B cell (primary cell): ENCODE measurements at regions not wholly inside any gene's neighbourhood (a gene's known extent, or its start where the extent isn't known, plus 50 kb on each side); places are given as distances from the start of the nearest gene placed in this dataset.

ENCODE experiments used
- ATAC-seq: fragments of 200-7000 bp; cut with Tn5 transposase; one replicate; pipeline ENCODE4 v1.10.0; 2021; ENCODE audit warnings: low read depth, mild to moderate bottlenecking, moderate number of reproducible peaks, moderate library complexity
- CTCF ChIA-PET: fragments of 350-600 bp; sonication (Branson Sonifier 250); formaldehyde crosslinking; loops from one replicate; lab custom pipeline; 2021; ENCODE audit warnings: antibody characterized with exemption, inconsistent platforms; lab: Charles Lee
- POLR2A ChIA-PET: fragments of 350-600 bp; sonication (Branson Sonifier 250); formaldehyde crosslinking; loops from one replicate; lab custom pipeline; 2021; ENCODE audit warnings: antibody characterized with exemption; lab: Charles Lee
- DNase-seq: peaks from one replicate; pipeline ENCODE4 v3.0.0; 2013
- H2AFZ ChIP-seq: 2 replicates; pipeline ENCODE4 v1.6.1; 2012; ENCODE audit warnings: mild to moderate bottlenecking, low read depth, low read length; ENCODE audit not compliant: insufficient read depth, poor library complexity, severe bottlenecking
- H3K27ac ChIP-seq, 2 donors: 1 replicate in 1 of 2; 2 replicates in 1 of 2; pipeline ENCODE4 v1.5.1; 2012 to 2013; ENCODE audit warnings: low read length in 2 of 2, mild to moderate bottlenecking in 2 of 2, moderate library complexity in 1 of 2
- H3K27me3 ChIP-seq, 4 experiments: fragments of 200-600 bp in 1 of 4; sonication (generic) in 1 of 4; replicated peaks in 1 of 4; 1 replicate in 2 of 4; 2 replicates in 2 of 4; pipeline versions ENCODE4 v1.6.1 to v1.7.0; 2013 to 2016; ENCODE audit warnings: low read length in 3 of 4, mild to moderate bottlenecking in 2 of 4, mixed read lengths in 1 of 4, moderate library complexity in 1 of 4; ENCODE audit not compliant: insufficient read depth in 4 of 4, control insufficient read depth in 3 of 4; ENCODE audit errors: control extremely low read depth in 1 of 4
- H3K36me3 ChIP-seq, 2 experiments: replicated peaks in 1 of 2; 1 replicate in 1 of 2; 2 replicates in 1 of 2; pipeline versions ENCODE4 v1.6.1 to v1.7.1; 2013; ENCODE audit warnings: low read length in 1 of 2; ENCODE audit not compliant: insufficient read depth in 2 of 2, control insufficient read depth in 1 of 2; ENCODE audit errors: control extremely low read depth in 1 of 2, extremely low read depth in 1 of 2
- H3K4me1 ChIP-seq, 2 donors: fragments of 200-600 bp in 1 of 2; sonication (generic) in 1 of 2; 1 replicate in 1 of 2; 2 replicates in 1 of 2; pipeline versions ENCODE4 v1.5.1 to v1.6.1; 2013 to 2017; ENCODE audit warnings: low read length in 2 of 2; ENCODE audit not compliant: control insufficient read depth in 2 of 2, insufficient read depth in 2 of 2
- H3K4me2 ChIP-seq: replicated peaks from 2 replicates; pipeline ENCODE3; 2012; ENCODE audit warnings: mild to moderate bottlenecking, low read depth, low read length; ENCODE audit not compliant: poor library complexity, severe bottlenecking
- H3K4me3 ChIP-seq, 5 experiments: fragments of 200-600 bp in 1 of 5; sonication (generic) in 1 of 5; 1 replicate in 3 of 5; 2 replicates in 2 of 5; pipeline versions ENCODE4 v1.5.1 to v1.7.0; 2011 to 2016; ENCODE audit warnings: low read length in 4 of 5, mild to moderate bottlenecking in 4 of 5, low read depth in 2 of 5, control low read depth in 1 of 5, moderate library complexity in 1 of 5; ENCODE audit not compliant: insufficient read depth in 1 of 5; ENCODE audit errors: control extremely low read depth in 1 of 5, extremely low read depth in 1 of 5
- H3K79me2 ChIP-seq: fragments of 200-600 bp; sonication (generic); one replicate; pipeline ENCODE4 v1.6.0; 2016; ENCODE audit warnings: low read length; ENCODE audit not compliant: control insufficient read depth, insufficient read depth
- H3K9ac ChIP-seq: fragments of 200-600 bp; sonication (generic); 2 replicates; pipeline ENCODE4 v1.6.1; 2017; ENCODE audit warnings: mild to moderate bottlenecking, low read length, moderate library complexity
- H3K9me3 ChIP-seq, 3 donors: one replicate each; pipeline versions ENCODE4 v1.6.1 to v1.7.1; 2013; ENCODE audit warnings: low read length in 2 of 3; ENCODE audit not compliant: control insufficient read depth in 2 of 3, insufficient read depth in 1 of 3; ENCODE audit errors: control extremely low read depth in 1 of 3
- H4K20me1 ChIP-seq: 2 replicates; pipeline ENCODE4 v1.6.0; 2012; ENCODE audit warnings: mild to moderate bottlenecking, low read length; ENCODE audit not compliant: insufficient read depth, control insufficient read depth, poor library complexity, severe bottlenecking
- H3K27ac Mint-ChIP-seq: one replicate; pipeline ENCODE4 v1.8.0; 2021; ENCODE audit warnings: mixed read lengths
- H3K27me3 Mint-ChIP-seq: one replicate; pipeline ENCODE4 v1.8.0; 2021; ENCODE audit warnings: mixed read lengths
- H3K4me1 Mint-ChIP-seq: one replicate; pipeline ENCODE4 v1.8.0; 2021; ENCODE audit warnings: mixed read lengths
- H3K4me3 Mint-ChIP-seq: one replicate; pipeline ENCODE4 v1.8.0; 2021; ENCODE audit warnings: mixed read lengths
- H3K9me3 Mint-ChIP-seq: one replicate; pipeline ENCODE4 v1.8.0; 2022; ENCODE audit warnings: mixed read lengths; ENCODE audit not compliant: insufficient read depth
- EZH2 ChIP-seq: IDR thresholded peaks from 2 replicates; pipeline ENCODE4 v1.6.1; 2012; ENCODE audit warnings: borderline replicate concordance, low read depth, mild to moderate bottlenecking, moderate library complexity, low read length; ENCODE audit not compliant: insufficient read depth, poor library complexity, severe bottlenecking
- WGBS: methylation state at CpG from one replicate; pipeline ENCODE4 v1.1.5; 2013; ENCODE audit warnings: missing lambda C conversion rate; ENCODE audit not compliant: insufficient coverage; 5-methylcytosine and 5-hydroxymethylcytosine counted together
- intact Hi-C: fragments of 100-400 bp; cut with micrococcal nuclease; formaldehyde crosslinking; loops from one replicate; pipeline ENCODE4 v1.10.0; 2022
- TF ChIP-seq, protein P1 (sequence below): fragments of 200-600 bp; IDR thresholded peaks from one replicate; pipeline ENCODE4 v1.8.0; 2022; ENCODE audit warnings: antibody characterized with exemption, mild to moderate bottlenecking

DNA sequence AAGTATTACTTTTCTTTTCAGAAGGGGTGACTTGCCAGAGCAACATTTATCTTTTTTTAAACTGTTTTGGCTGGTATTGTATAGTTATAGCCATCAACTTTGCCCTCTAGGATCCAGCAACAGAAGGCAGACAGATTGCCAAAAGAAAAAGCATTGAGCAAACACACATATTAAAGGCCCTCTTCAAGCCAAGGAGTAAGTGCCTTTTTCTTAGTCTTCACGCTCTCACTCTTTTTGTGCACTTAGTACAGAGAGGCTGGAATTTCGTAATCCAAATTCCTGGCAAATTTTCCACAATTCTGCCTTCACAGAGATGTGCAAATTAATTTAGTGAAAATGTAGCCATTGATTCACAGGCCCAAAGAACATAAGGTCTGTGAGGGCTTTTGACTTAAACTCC, 253.1 kb upstream of the EDA2R start:
- Mint-ChIP-seq H3K9me3 (no peaks in the 10 kb centered on the region), H3K4me3 (no peak overlapping the region), H3K27ac (no peak overlapping the region), H3K27me3 (no peaks in the 10 kb centered on the region), H3K4me1 (no peaks in the 10 kb centered on the region)
- Histone ChIP-seq H3K9ac (no peak overlapping the region), H3K79me2 (no peaks in the 10 kb centered on the region), H3K4me2 (no peak overlapping the region), H3K4me1 (no peaks in the 10 kb centered on the region), H3K4me3 (no peak overlapping the region), H4K20me1 (no peaks in the 10 kb centered on the region), H3K9me3 (no peaks in the 10 kb centered on the region), H3K27ac (no peak overlapping the region), H3K36me3 (no peaks in the 10 kb centered on the region), H3K27me3 (no peaks in the 10 kb centered on the region), H2AFZ (no peak overlapping the region)
- TF ChIP-seq, protein P1, sequence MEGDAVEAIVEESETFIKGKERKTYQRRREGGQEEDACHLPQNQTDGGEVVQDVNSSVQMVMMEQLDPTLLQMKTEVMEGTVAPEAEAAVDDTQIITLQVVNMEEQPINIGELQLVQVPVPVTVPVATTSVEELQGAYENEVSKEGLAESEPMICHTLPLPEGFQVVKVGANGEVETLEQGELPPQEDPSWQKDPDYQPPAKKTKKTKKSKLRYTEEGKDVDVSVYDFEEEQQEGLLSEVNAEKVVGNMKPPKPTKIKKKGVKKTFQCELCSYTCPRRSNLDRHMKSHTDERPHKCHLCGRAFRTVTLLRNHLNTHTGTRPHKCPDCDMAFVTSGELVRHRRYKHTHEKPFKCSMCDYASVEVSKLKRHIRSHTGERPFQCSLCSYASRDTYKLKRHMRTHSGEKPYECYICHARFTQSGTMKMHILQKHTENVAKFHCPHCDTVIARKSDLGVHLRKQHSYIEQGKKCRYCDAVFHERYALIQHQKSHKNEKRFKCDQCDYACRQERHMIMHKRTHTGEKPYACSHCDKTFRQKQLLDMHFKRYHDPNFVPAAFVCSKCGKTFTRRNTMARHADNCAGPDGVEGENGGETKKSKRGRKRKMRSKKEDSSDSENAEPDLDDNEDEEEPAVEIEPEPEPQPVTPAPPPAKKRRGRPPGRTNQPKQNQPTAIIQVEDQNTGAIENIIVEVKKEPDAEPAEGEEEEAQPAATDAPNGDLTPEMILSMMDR, result no peak
- TF ChIP-seq EZH2, result no peak
- 80% methylated on average over 1 of the region's 2 CpGs for WGBS
- ATAC-seq (no peak), DNase-seq (no peak)
- POLR2A ChIA-PET, result no interaction called here
- intact Hi-C loops, result no loop called here
- CTCF ChIA-PET, result no interaction called here

DNA sequence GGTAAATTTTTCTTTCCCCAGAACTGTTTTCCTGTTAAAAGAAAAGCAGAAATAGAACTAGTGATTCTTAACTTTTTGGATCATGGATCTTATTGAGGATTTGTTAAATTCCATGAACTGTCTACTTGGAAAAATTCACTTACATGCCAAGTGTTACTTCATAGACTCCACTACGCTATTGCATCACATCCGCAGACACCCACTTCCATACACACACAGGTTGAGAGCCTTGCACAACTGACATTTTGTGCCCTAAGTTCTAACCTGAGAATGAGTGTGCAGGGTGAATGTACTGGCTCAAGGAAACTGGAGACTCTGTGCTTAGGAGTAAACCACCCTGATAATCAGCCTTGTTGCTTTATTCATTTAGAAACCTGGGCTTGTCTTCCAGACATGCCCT, 250.5 kb upstream of the EDA2R start:
- WGBS, result no CpG with 5 or more reads among the region's 2 CpGs
- Histone ChIP-seq H3K9me3 (no peaks in the 10 kb centered on the region), H3K27ac (no peak overlapping the region), H2AFZ (no peak overlapping the region), H3K9ac (no peak overlapping the region), H4K20me1 (no peaks in the 10 kb centered on the region), H3K4me1 (no peaks in the 10 kb centered on the region), H3K79me2 (no peaks in the 10 kb centered on the region), H3K36me3 (no peaks in the 10 kb centered on the region), H3K27me3 (no peaks in the 10 kb centered on the region), H3K4me2 (no peak overlapping the region), H3K4me3 (no peak overlapping the region)
- H3K4me3 Mint-ChIP-seq, result no peak overlapping the region
- ChIA-PET POLR2A (no interaction called here), CTCF (no interaction called here)
- H3K9me3 Mint-ChIP-seq, result no peaks in the 10 kb centered on the region
- no peak for DNase-seq
- H3K4me1 Mint-ChIP-seq, result no peaks in the 10 kb centered on the region
- TF ChIP-seq EZH2, result no peak
- TF ChIP-seq, protein P1, result no peak
- ATAC-seq, result no peak
- intact Hi-C loops, result no loop called here
- H3K27ac Mint-ChIP-seq, result no peak overlapping the region
- H3K27me3 Mint-ChIP-seq, result no peaks in the 10 kb centered on the region
